ENCODE measurements at regions not wholly inside any gene's neighbourhood (a gene's known extent, or its start where the extent isn't known, plus 50 kb on each side); places are given as distances from the start of the nearest gene placed in this dataset.
A peak's percentile ranks its signal among the peaks of the same experiment; 100 is the strongest.

GRCh38 chr4:13704761-13705160 is 77.2 kb upstream of the BOD1L1 start:
- ATAC-seq, result no peak
- TF ChIP-seq POLR2A (IDR thresholded peaks at IDR 0.05) (no peak), CTCF (IDR thresholded peaks at IDR 0.05) (no peak)
- DNase-seq, result no peak
- intact Hi-C loops (cut with DNase I), result no loop called here
- Histone ChIP-seq H3K27me3 (no peaks in the 10 kb centered on the region), H3K27ac (peak overlapping the region; percentile 24 to 73 (median 64)), H3K36me3 (no peaks in the 10 kb centered on the region), H3K4me1 (peaks cover 0 to 65% (median 32%) of the 10 kb centered on the region in 4 donors), H3K4me3 (no peak overlapping the region), H3K9me3 (no peaks in the 10 kb centered on the region)

GRCh38 chr4:13705521-13706041 is 78.1 kb upstream of the BOD1L1 start:
- Histone ChIP-seq H3K9me3 (no peaks in the 10 kb centered on the region), H3K27me3 (no peaks in the 10 kb centered on the region), H3K4me3 (peak overlapping the region in 2 of 3 donors; percentile 2 to 10), H3K4me1 (peaks cover 0 to 61% (median 31%) of the 10 kb centered on the region in 4 donors), H3K36me3 (no peaks in the 10 kb centered on the region), H3K27ac (peak overlapping the region; percentile 64 to 73 (median 66))
- ATAC-seq (peak; percentile 67 to 84 (median 75)), DNase-seq (peak; percentile 71 to 86 (median 71))
- intact Hi-C loops (cut with DNase I), result no loop called here
- 13% methylated on average over 8 of the region's 9 CpGs for WGBS (ENCODE audit: insufficient coverage, low coverage, low lambda C conversion rate, missing lambda C conversion rate)
- TF ChIP-seq POLR2A (IDR thresholded peaks at IDR 0.05) (peak; percentile 47), CTCF (IDR thresholded peaks at IDR 0.05) (no peak)

- no peak for DNase-seq
- TF ChIP-seq POLR2A (IDR thresholded peaks at IDR 0.05), result no peak
- no peak for TF ChIP-seq CTCF (IDR thresholded peaks at IDR 0.05)
- no peak for ATAC-seq
- intact Hi-C loops (cut with DNase I), result no loop called here
- Histone ChIP-seq H3K9me3 (no peaks in the 10 kb centered on the region), H3K27ac (peak overlapping the region; percentile 64 to 73 (median 66)), H3K4me3 (no peak overlapping the region), H3K4me1 (peaks cover 0 to 59% (median 29%) of the 10 kb centered on the region in 4 donors), H3K36me3 (no peaks in the 10 kb centered on the region), H3K27me3 (no peaks in the 10 kb centered on the region)
Observed at GRCh38 chr4:13706120-13706519, 78.6 kb upstream of the BOD1L1 start.

- no peak for DNase-seq
- Histone ChIP-seq H3K27ac (peak overlapping the region in 2 of 3 donors; percentile 64 to 66), H3K9me3 (no peaks in the 10 kb centered on the region), H3K36me3 (no peaks in the 10 kb centered on the region), H3K27me3 (no peaks in the 10 kb centered on the region), H3K4me1 (peaks cover 0 to 53% (median 26%) of the 10 kb centered on the region in 4 donors), H3K4me3 (no peak overlapping the region)
- WGBS (ENCODE audit: insufficient coverage, low coverage, low lambda C conversion rate, missing lambda C conversion rate), result 69% methylated on average over 3 of the region's 3 CpGs
- intact Hi-C loops (cut with DNase I), result no loop called here
- ATAC-seq, result no peak
- TF ChIP-seq POLR2A (IDR thresholded peaks at IDR 0.05) (no peak), CTCF (IDR thresholded peaks at IDR 0.05) (no peak)
Observed at GRCh38 chr4:13706716-13707115, 79.2 kb upstream of the BOD1L1 start.
